ENCODE measurements at regions not wholly inside any gene's neighbourhood (a gene's known extent, or its start where the extent isn't known, plus 50 kb on each side); places are given as distances from the start of the nearest gene placed in this dataset.

GRCh38 chr15:26210980-26211379 is 347.9 kb upstream of the ATP10A start:
- no peak for TF ChIP-seq POLR2AphosphoS5 (IDR thresholded peaks at IDR 0.05; ENCODE audit: low read depth, low read length)
- TF ChIP-seq TAF1 (IDR thresholded peaks at IDR 0.05; ENCODE audit: borderline replicate concordance, insufficient read depth, low read length): no peak
- TF ChIP-seq SIN3A (IDR thresholded peaks at IDR 0.05; ENCODE audit: borderline replicate concordance, insufficient read depth, low read length): no peak
- TF ChIP-seq FOXP2 (optimal IDR thresholded peaks at IDR 0.05; ENCODE audit: borderline replicate concordance, extremely low read depth, extremely low read length, insufficient read depth): no peak
- TF ChIP-seq REST (IDR thresholded peaks at IDR 0.05; ENCODE audit: insufficient read depth in 1 of 2, low read depth in 2 of 2, low read length in 2 of 2): no peak
